H1 (cell line): ENCODE measurements at regions not wholly inside any gene's neighbourhood (a gene's known extent, or its start where the extent isn't known, plus 50 kb on each side); places are given as distances from the start of the nearest gene placed in this dataset.

ENCODE experiments used
- CTCF ChIA-PET: fragments of 300-600 bp; sonication (Branson Sonifier 250); formaldehyde crosslinking; loops from one replicate; lab custom pipeline; 2021; ENCODE audit not compliant: partially characterized antibody; lab: Charles Lee
- POLR2A ChIA-PET: fragments of 300-600 bp; sonication (Branson Sonifier 250); formaldehyde crosslinking; loops from one replicate; lab custom pipeline; 2021; ENCODE audit warnings: inconsistent platforms; ENCODE audit not compliant: partially characterized antibody; lab: Charles Lee
- DNase-seq, 2 experiments: peaks; one replicate each; pipeline versions ENCODE4 v3.0.0 to v3.0.0-alpha.2; 2010 to 2022; ENCODE audit warnings: low spot score in 2 of 2, low read depth in 1 of 2, mixed read lengths in 1 of 2
- FAIRE-seq: peaks from 2 replicates; lab custom pipeline; 2011; peaks lifted over from hg19 to GRCh38; lab: Jason Lieb, UNC
- H2AFZ ChIP-seq: 2 replicates; pipeline ENCODE4 v1.8.1; 2012; ENCODE audit warnings: low read length, inconsistent platforms
- H2AK5ac ChIP-seq: 2 replicates; pipeline ENCODE4 v1.6.1; 2013; ENCODE audit warnings: low read depth, low read length
- H2BK120ac ChIP-seq: replicated peaks from 2 replicates; pipeline ENCODE3; 2013; ENCODE audit warnings: low read depth, low read length, inconsistent platforms
- H2BK12ac ChIP-seq: 2 replicates; pipeline ENCODE4 v1.6.1; 2013; ENCODE audit warnings: low read depth, low read length
- H2BK15ac ChIP-seq: 2 replicates; pipeline ENCODE4 v1.6.1; 2013; ENCODE audit warnings: low read length
- H2BK20ac ChIP-seq: 2 replicates; pipeline ENCODE4 v1.6.1; 2013; ENCODE audit warnings: low read length
- H2BK5ac ChIP-seq: 2 replicates; pipeline ENCODE4 v1.6.1; 2013; ENCODE audit warnings: low read depth, low read length
- H3K14ac ChIP-seq: 2 replicates; pipeline ENCODE4 v1.6.1; 2013; ENCODE audit warnings: inconsistent platforms; ENCODE audit not compliant: insufficient read length
- H3K18ac ChIP-seq: 2 replicates; pipeline ENCODE4 v1.6.1; 2013; ENCODE audit warnings: low read length; ENCODE audit errors: extremely low read depth
- H3K23ac ChIP-seq: 2 replicates; pipeline ENCODE4 v1.6.1; 2013; ENCODE audit warnings: inconsistent platforms; ENCODE audit not compliant: insufficient read length
- H3K23me2 ChIP-seq: 2 replicates; pipeline ENCODE4 v1.6.1; 2013; ENCODE audit warnings: low read depth, low read length
- H3K27ac ChIP-seq: 2 replicates; pipeline ENCODE4 v1.6.1; 2011; ENCODE audit warnings: low read depth, low read length, inconsistent platforms
- H3K27me3 ChIP-seq, 4 experiments: replicated peaks in 1 of 4; 1 replicate in 1 of 4; 2 replicates in 3 of 4; pipeline versions ENCODE4 v1.6.1 to v1.8.1; 2011 to 2013; ENCODE audit warnings: low read length in 3 of 4, mild to moderate bottlenecking in 3 of 4, inconsistent platforms in 2 of 4, mixed read lengths in 2 of 4, moderate library complexity in 1 of 4; ENCODE audit not compliant: control insufficient read depth in 3 of 4, insufficient read depth in 3 of 4; ENCODE audit errors: extremely low read depth in 1 of 4
- H3K36me3 ChIP-seq, 4 experiments: 2 replicates each; pipeline versions ENCODE4 v1.6.1 to v1.8.1; 2011 to 2013; ENCODE audit warnings: mild to moderate bottlenecking in 4 of 4, low read length in 3 of 4, moderate library complexity in 2 of 4, control low read depth in 1 of 4, inconsistent platforms in 1 of 4; ENCODE audit not compliant: insufficient read depth in 4 of 4, control insufficient read depth in 2 of 4
- H3K4ac ChIP-seq: replicated peaks from 2 replicates; pipeline ENCODE3; 2013; ENCODE audit warnings: low read length, low read depth, mixed read lengths, inconsistent platforms; ENCODE audit not compliant: insufficient read length
- H3K4me1 ChIP-seq, 4 experiments: replicated peaks in 1 of 4; 1 replicate in 1 of 4; 2 replicates in 3 of 4; pipeline versions ENCODE4 v1.6.1 to v1.8.1; 2011 to 2013; ENCODE audit warnings: low read length in 3 of 4, inconsistent platforms in 2 of 4, mixed read lengths in 1 of 4; ENCODE audit not compliant: insufficient read depth in 4 of 4, control insufficient read depth in 3 of 4
- H3K4me2 ChIP-seq, 2 experiments: 2 replicates each; pipeline versions ENCODE4 v1.6.1 to v1.8.1; 2011 to 2013; ENCODE audit warnings: low read depth in 2 of 2, low read length in 2 of 2, control low read depth in 1 of 2, inconsistent platforms in 1 of 2, mild to moderate bottlenecking in 1 of 2; ENCODE audit not compliant: insufficient read depth in 1 of 2
- H3K4me3 ChIP-seq, 4 experiments: fragments of 200-600, 300-600 bp in 1 of 4; sonication (generic), shearing (Covaris generic), sonication (Bioruptor Twin) in 1 of 4; 2 replicates each; pipeline versions ENCODE4 v1.5.1 to v1.8.1; 2011 to 2016; ENCODE audit warnings: low read length in 4 of 4, low read depth in 3 of 4, control low read depth in 2 of 4, inconsistent platforms in 2 of 4, mild to moderate bottlenecking in 2 of 4, mixed read lengths in 1 of 4, moderate library complexity in 1 of 4; ENCODE audit not compliant: insufficient read depth in 2 of 4; ENCODE audit errors: extremely low read depth in 1 of 4
- H3K56ac ChIP-seq: replicated peaks from 2 replicates; pipeline ENCODE3; 2013; ENCODE audit warnings: low read depth, mild to moderate bottlenecking, mixed read lengths, low read length, inconsistent platforms; ENCODE audit not compliant: insufficient read length
- H3K79me1 ChIP-seq: 2 replicates; pipeline ENCODE4 v1.6.1; 2013; ENCODE audit warnings: low read depth, low read length, control low read depth
- H3K79me2 ChIP-seq, 2 experiments: 2 replicates each; pipeline versions ENCODE4 v1.6.1 to v1.8.1; 2012 to 2013; ENCODE audit warnings: low read length in 2 of 2, mild to moderate bottlenecking in 2 of 2, inconsistent platforms in 1 of 2; ENCODE audit not compliant: insufficient read depth in 2 of 2, control insufficient read depth in 1 of 2
- H3K9ac ChIP-seq, 4 experiments: replicated peaks in 1 of 4; 1 replicate in 1 of 4; 2 replicates in 3 of 4; pipeline versions ENCODE4 v1.6.1 to v1.8.1; 2011 to 2013; ENCODE audit warnings: low read depth in 3 of 4, low read length in 3 of 4, control low read depth in 2 of 4, mild to moderate bottlenecking in 2 of 4, moderate library complexity in 2 of 4, inconsistent platforms in 1 of 4; ENCODE audit errors: extremely low read depth in 1 of 4
- H3K9me3 ChIP-seq, 2 experiments: 2 replicates each; pipeline versions ENCODE4 v1.6.1 to v1.8.1; 2012 to 2013; ENCODE audit warnings: mild to moderate bottlenecking in 2 of 2, moderate library complexity in 2 of 2, control low read depth in 1 of 2, inconsistent platforms in 1 of 2, low read depth in 1 of 2, low read length in 1 of 2, mixed read lengths in 1 of 2; ENCODE audit not compliant: insufficient read depth in 2 of 2
- H4K20me1 ChIP-seq, 2 experiments: replicated peaks in 1 of 2; 2 replicates each; pipeline versions ENCODE3 to v1.8.1; 2011 to 2013; ENCODE audit warnings: inconsistent platforms in 2 of 2, low read length in 2 of 2, mild to moderate bottlenecking in 1 of 2; ENCODE audit not compliant: insufficient read depth in 2 of 2, control insufficient read depth in 1 of 2
- H4K5ac ChIP-seq: 2 replicates; pipeline ENCODE4 v1.6.1; 2013; ENCODE audit warnings: low read length, low read depth, mixed read lengths, inconsistent platforms; ENCODE audit not compliant: insufficient read length
- H4K8ac ChIP-seq: 2 replicates; pipeline ENCODE4 v1.8.0; 2013; ENCODE audit warnings: mild to moderate bottlenecking, moderate library complexity, low read length, inconsistent platforms; ENCODE audit not compliant: insufficient read depth; ENCODE audit errors: extremely low read depth
- H4K91ac ChIP-seq: replicated peaks from 2 replicates; pipeline ENCODE3; 2013; ENCODE audit warnings: low read length, mixed read lengths, inconsistent platforms; ENCODE audit not compliant: insufficient read length
- MAX ChIP-seq: IDR thresholded peaks from 2 replicates; pipeline ENCODE4 v1.6.1; 2012; ENCODE audit warnings: inconsistent platforms
- NRF1 ChIP-seq: IDR thresholded peaks from 2 replicates; pipeline ENCODE4 v1.6.1; 2011; ENCODE audit warnings: mild to moderate bottlenecking, low read depth, low read length, improper control_type of control experiment
- RXRA ChIP-seq: IDR thresholded peaks from 2 replicates; pipeline ENCODE4 v1.6.1; 2011; ENCODE audit warnings: low read depth, mild to moderate bottlenecking, low read length, moderate library complexity; ENCODE audit not compliant: insufficient read depth
- YY1 ChIP-seq: IDR thresholded peaks from 2 replicates; pipeline ENCODE4 v1.6.1; 2011; ENCODE audit warnings: low read depth, mild to moderate bottlenecking, low read length
- WGBS, 2 experiments: shearing (Covaris generic) in 1 of 2; methylation state at CpG; one replicate each; pipeline versions ENCODE4 v1.1.6 to v1.1.7; 2013 to 2015; ENCODE audit warnings: low lambda C conversion rate in 2 of 2, mixed read lengths in 2 of 2, inconsistent platforms in 1 of 2, low coverage in 1 of 2, missing lambda C conversion rate in 1 of 2; ENCODE audit not compliant: insufficient replicate concordance in 2 of 2, insufficient coverage in 1 of 2, insufficient read length in 1 of 2; ENCODE audit errors: extremely low coverage in 1 of 2, missing lambda C conversion rate in 1 of 2; 5-methylcytosine and 5-hydroxymethylcytosine counted together

DNA sequence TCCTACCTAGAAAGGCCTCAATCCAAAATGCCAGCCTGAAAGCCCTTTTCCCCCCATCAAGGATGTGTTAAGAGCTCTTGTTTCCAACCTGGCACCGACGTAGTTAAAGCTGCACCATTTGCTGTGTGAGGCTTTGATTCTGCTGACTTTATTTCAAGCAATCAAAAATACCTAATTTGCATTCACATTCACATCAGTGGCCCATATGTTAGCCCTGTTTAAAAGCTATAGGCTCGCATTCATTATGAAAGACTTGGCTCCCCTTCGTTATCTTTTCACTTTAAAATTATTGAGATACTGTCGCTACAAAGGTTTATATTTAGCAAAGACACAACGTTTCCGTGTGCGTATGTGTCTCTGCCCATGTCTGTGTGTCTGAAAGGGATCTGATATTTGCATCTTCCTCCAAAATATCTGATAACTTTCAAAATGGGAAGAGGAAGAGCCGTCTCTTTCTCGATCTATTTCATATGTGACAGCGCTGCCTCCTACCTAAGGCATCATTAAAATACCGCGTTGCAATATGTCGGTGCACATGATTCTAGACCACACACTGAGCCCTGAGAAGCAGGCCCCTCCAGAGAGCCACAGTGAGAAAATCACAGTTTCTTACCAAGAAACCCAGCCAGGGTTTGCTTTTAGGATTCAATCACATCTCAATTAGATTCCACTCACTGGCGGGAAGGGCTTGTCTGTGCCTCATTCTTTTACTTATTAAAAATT is 57.1 kb upstream of the ITPRID1 start:
- Histone ChIP-seq H3K14ac (no peak overlapping the region), H3K9ac (no peak overlapping the region), H2BK12ac (no peak overlapping the region), H3K18ac (no peak overlapping the region), H3K9me3 (0 out of 4 replicates have a peak, but pooled peaks cover 0 to 6% of the 10 kb centered on the region in 2 experiments), H3K23ac (no peak overlapping the region), H4K20me1 (peaks cover 2 to 4% of the 10 kb centered on the region in 2 experiments), H2BK20ac (no peak overlapping the region), H4K91ac (no peak overlapping the region), H3K36me3 (no peaks in the 10 kb centered on the region), H4K8ac (no peak overlapping the region), H3K79me1 (no peaks in the 10 kb centered on the region), H2AK5ac (no peak overlapping the region), H2AFZ (no peak overlapping the region), H3K23me2 (no peaks in the 10 kb centered on the region), H3K4me2 (no peak overlapping the region), H3K4me1 (peaks cover 0 to 4% (median 3%) of the 10 kb centered on the region in 4 experiments; a peak in 2 of 7 replicates), H3K4me3 (no peak overlapping the region), H3K27ac (no peak overlapping the region)
- 90% methylated on average over 15 of the region's 15 CpGs; no CpG with 5 or more reads in 1 of the 2 experiments for WGBS, 2 experiments
- FAIRE-seq (no peak), DNase-seq (no peak)
- CTCF ChIA-PET, result interaction anchor here (0.6 to 5.4 kb wide), 9 partner anchors 8 to 294 kb away, joined by 3 to 31 read pairs (median 4); no protein-coding TSS in a partner anchor
- TF ChIP-seq YY1, result no peak
- no peak for TF ChIP-seq MAX
- no peak for TF ChIP-seq RXRA
- no peak for TF ChIP-seq NRF1
- TF ChIP-seq, all 59 proteins: peak for 0
- H3K4ac ChIP-seq, result no peak overlapping the region
- H3K79me2 ChIP-seq, result no peaks in the 10 kb centered on the region
- peaks cover 11 to 44% (median 27%) of the 10 kb centered on the region in 4 experiments for H3K27me3 ChIP-seq
- H3K56ac ChIP-seq, result no peak overlapping the region
- POLR2A ChIA-PET, result interaction anchor here (1.8 kb wide), 1 partner anchor 9 kb away, joined by 8 read pairs; no protein-coding TSS in a partner anchor
- H4K5ac ChIP-seq, result no peak overlapping the region
- H2BK5ac ChIP-seq, result no peak overlapping the region
- no peak overlapping the region for H2BK15ac ChIP-seq
- no peak overlapping the region for H2BK120ac ChIP-seq
